ENCODE measurements at regions not wholly inside any gene's neighbourhood (a gene's known extent, or its start where the extent isn't known, plus 50 kb on each side); places are given as distances from the start of the nearest gene placed in this dataset.

GRCh38 chr5:74570250-74570649, 70.3 kb downstream of the ENC1 start (continued):
- TF ChIP-seq EGR1 (IDR thresholded peaks at IDR 0.05; ENCODE audit: borderline replicate concordance, low read depth, low read length), result no peak
- TF ChIP-seq NANOG (IDR thresholded peaks at IDR 0.05; ENCODE audit: insufficient read depth, low read depth, low read length, poor library complexity, severe bottlenecking), result no peak
- no peak for TF ChIP-seq POLR2A (IDR thresholded peaks at IDR 0.05; ENCODE audit: control extremely low read depth in 1 of 2, low read depth in 2 of 2, low read length in 2 of 2)
